GM23338 (cell line): ENCODE measurements at regions not wholly inside any gene's neighbourhood (a gene's known extent, or its start where the extent isn't known, plus 50 kb on each side); places are given as distances from the start of the nearest gene placed in this dataset.

ENCODE experiments used
- ATAC-seq: fragments of 200-7000 bp; cut with Tn5 transposase; 3 replicates; pipeline ENCODE4 v1.9.1; 2020
- DNase-seq: peaks from one replicate; pipeline ENCODE4 v3.0.0-alpha.2; 2015; ENCODE audit warnings: low spot score
- H2AFZ ChIP-seq: fragments of 200-600 bp; sonication (generic); 2 replicates; pipeline ENCODE4 v1.8.0; 2016; ENCODE audit warnings: antibody characterized with exemption, mild to moderate bottlenecking, moderate library complexity
- H3F3A ChIP-seq: fragments of 200-600 bp; sonication (generic); replicated peaks from 2 replicates; pipeline ENCODE4 v1.8.0; 2017; ENCODE audit warnings: antibody characterized with exemption, mixed run types, low read depth
- H3K27ac ChIP-seq: fragments of 200-600 bp; sonication (generic); 2 replicates; pipeline ENCODE4 v1.6.1; 2016; ENCODE audit warnings: low read depth
- H3K27me3 ChIP-seq: fragments of 200-600 bp; sonication (generic); 2 replicates; pipeline ENCODE4 v1.8.0; 2016; ENCODE audit warnings: mild to moderate bottlenecking, mixed run types, moderate library complexity; ENCODE audit not compliant: insufficient read depth
- H3K36me3 ChIP-seq: fragments of 200-600 bp; sonication (generic); 2 replicates; pipeline ENCODE4 v1.8.0; 2016; ENCODE audit warnings: mild to moderate bottlenecking; ENCODE audit not compliant: insufficient read depth
- H3K4me1 ChIP-seq: fragments of 200-600 bp; sonication (generic); 2 replicates; pipeline ENCODE4 v1.8.0; 2016; ENCODE audit warnings: mild to moderate bottlenecking, moderate library complexity; ENCODE audit not compliant: insufficient read depth
- H3K4me2 ChIP-seq: fragments of 200-600 bp; sonication (generic); 2 replicates; pipeline ENCODE4 v1.7.1; 2017; ENCODE audit warnings: mixed run types
- H3K4me3 ChIP-seq: fragments of 200-600 bp; sonication (generic); 2 replicates; pipeline ENCODE4 v1.6.1; 2016; ENCODE audit warnings: mixed run types
- H3K79me2 ChIP-seq: fragments of 200-600 bp; sonication (generic); replicated peaks from 2 replicates; pipeline ENCODE4 v1.8.0; 2017; ENCODE audit warnings: mild to moderate bottlenecking; ENCODE audit not compliant: insufficient read depth
- H3K9me2 ChIP-seq: fragments of 200-600 bp; sonication (generic); 2 replicates; pipeline ENCODE4 v1.8.0; 2017; ENCODE audit not compliant: insufficient read depth
- H4K20me1 ChIP-seq: fragments of 200-600 bp; sonication (generic); replicated peaks from 2 replicates; pipeline ENCODE4 v1.8.0; 2017; ENCODE audit warnings: mild to moderate bottlenecking; ENCODE audit not compliant: insufficient read depth
- H3K27ac Mint-ChIP-seq: 2 replicates; pipeline ENCODE4 v1.8.0; 2020; ENCODE audit warnings: inconsistent platforms, mild to moderate bottlenecking, moderate library complexity, mixed read lengths
- H3K27me3 Mint-ChIP-seq: 3 replicates; pipeline ENCODE4 v1.8.0; 2022; ENCODE audit warnings: low read depth, mild to moderate bottlenecking, moderate library complexity, mixed read lengths, inconsistent platforms; ENCODE audit not compliant: insufficient read depth, poor library complexity
- H3K36me3 Mint-ChIP-seq: 3 replicates; pipeline ENCODE4 v1.8.0; 2021; ENCODE audit warnings: low read depth, mild to moderate bottlenecking, inconsistent platforms, moderate library complexity, mixed read lengths
- H3K4me1 Mint-ChIP-seq: 3 replicates; pipeline ENCODE4 v1.8.0; 2020; ENCODE audit warnings: mild to moderate bottlenecking, inconsistent platforms, mixed read lengths
- H3K4me3 Mint-ChIP-seq: 3 replicates; pipeline ENCODE4 v1.8.0; 2021; ENCODE audit warnings: moderate library complexity, mild to moderate bottlenecking, inconsistent platforms, mixed read lengths
- H3K9me3 Mint-ChIP-seq: 3 replicates; pipeline ENCODE4 v1.8.0; 2020; ENCODE audit warnings: moderate library complexity, mild to moderate bottlenecking, inconsistent platforms, mixed read lengths
- CREB1 ChIP-seq: fragments of 250-450 bp; sonication (Bioruptor Pico); IDR thresholded peaks from 2 replicates; pipeline ENCODE4 v1.5.0; 2020; ENCODE audit warnings: low read depth, mild to moderate bottlenecking, moderate library complexity
- CTCF ChIP-seq, 2 experiments: fragments of 200-600 bp in 1 of 2; sonication (generic) in 1 of 2; conservative IDR thresholded peaks; 2 replicates each; pipeline versions ENCODE4 v1.5.1 to v1.6.1; 2016 to 2017; ENCODE audit warnings: antibody characterized with exemption in 2 of 2, low read depth in 2 of 2, mild to moderate bottlenecking in 2 of 2, moderate library complexity in 1 of 2
- EZH2 ChIP-seq: fragments of 200-600 bp; sonication (generic); IDR thresholded peaks from one replicate; pipeline ENCODE4 v1.8.0; 2017; ENCODE audit warnings: antibody characterized with exemption, mild to moderate bottlenecking, low read depth; ENCODE audit not compliant: unreplicated experiment
- EZH2phosphoT487 ChIP-seq: fragments of 200-600 bp; sonication (generic); IDR thresholded peaks from one replicate; pipeline ENCODE4 v1.8.1; 2018; ENCODE audit warnings: antibody characterized with exemption; ENCODE audit not compliant: unreplicated experiment
- JUNB ChIP-seq: IDR thresholded peaks from one replicate; pipeline ENCODE4 v1.6.1; 2016; ENCODE audit warnings: antibody characterized with exemption; ENCODE audit not compliant: unreplicated experiment
- NANOG ChIP-seq: IDR thresholded peaks from 2 replicates; pipeline ENCODE4 v1.6.1; 2016; ENCODE audit warnings: antibody characterized with exemption, borderline replicate concordance
- POLR2AphosphoS5 ChIP-seq: IDR thresholded peaks from 2 replicates; pipeline ENCODE4 v1.6.1; 2016; ENCODE audit warnings: antibody characterized with exemption, low read depth
- STAT1 ChIP-seq: IDR thresholded peaks from one replicate; pipeline ENCODE4 v1.6.1; 2016; ENCODE audit warnings: antibody characterized with exemption; ENCODE audit not compliant: unreplicated experiment
- ZNF331 ChIP-seq: fragments of 250-450 bp; sonication (Bioruptor Pico); IDR thresholded peaks from 2 replicates; pipeline ENCODE4 v1.5.0; 2020; ENCODE audit warnings: low read depth, mild to moderate bottlenecking, moderate library complexity
- ZNF462 ChIP-seq: fragments of 250-450 bp; sonication (Bioruptor Pico); IDR thresholded peaks from 2 replicates; pipeline ENCODE4 v1.5.0; 2020; ENCODE audit warnings: mild to moderate bottlenecking, moderate library complexity
- TF ChIP-seq, protein P1 (sequence below): IDR thresholded peaks from 2 replicates; pipeline ENCODE4 v1.6.1; 2016; ENCODE audit warnings: antibody characterized with exemption

GRCh38 chr14:38837343-38838048, 265.5 kb downstream of the SEC23A start:
- no peaks in the 10 kb centered on the region for H4K20me1 ChIP-seq
- TF ChIP-seq EZH2phosphoT487: no peak
- no peak for TF ChIP-seq CREB1
- no peak for TF ChIP-seq STAT1
- TF ChIP-seq, protein P1, sequence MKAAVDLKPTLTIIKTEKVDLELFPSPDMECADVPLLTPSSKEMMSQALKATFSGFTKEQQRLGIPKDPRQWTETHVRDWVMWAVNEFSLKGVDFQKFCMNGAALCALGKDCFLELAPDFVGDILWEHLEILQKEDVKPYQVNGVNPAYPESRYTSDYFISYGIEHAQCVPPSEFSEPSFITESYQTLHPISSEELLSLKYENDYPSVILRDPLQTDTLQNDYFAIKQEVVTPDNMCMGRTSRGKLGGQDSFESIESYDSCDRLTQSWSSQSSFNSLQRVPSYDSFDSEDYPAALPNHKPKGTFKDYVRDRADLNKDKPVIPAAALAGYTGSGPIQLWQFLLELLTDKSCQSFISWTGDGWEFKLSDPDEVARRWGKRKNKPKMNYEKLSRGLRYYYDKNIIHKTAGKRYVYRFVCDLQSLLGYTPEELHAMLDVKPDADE: no peak
- TF ChIP-seq CTCF (conservative IDR thresholded peaks at IDR 0.05; ENCODE audit: low read depth in 2 of 2): no peak
- TF ChIP-seq NANOG: no peak
- no peak for TF ChIP-seq EZH2
- no peak for TF ChIP-seq POLR2AphosphoS5
- no peak for TF ChIP-seq ZNF462
- no peak for TF ChIP-seq ZNF331
- no peak for TF ChIP-seq JUNB
- no peak for DNase-seq

More at GRCh38 chr14:38837343-38838048, 265.5 kb downstream of the SEC23A start:
- no peak overlapping the region for H3K27ac Mint-ChIP-seq
- Histone ChIP-seq H3K4me1 (peaks cover 8% of the 10 kb centered on the region; the same call in 1 of the 2 replicates), H3K4me2 (no peak overlapping the region), H2AFZ (peak overlapping the region; percentile 86), H3K4me3 (no peak overlapping the region), H3K79me2 (no peaks in the 10 kb centered on the region), H3K27me3 (no peaks in the 10 kb centered on the region), H3K27ac (no peak overlapping the region), H3K9me2 (0 out of 2 replicates have a peak, but pooled peaks cover under 1% of the 10 kb centered on the region), H3F3A (no peaks in the 10 kb centered on the region), H3K36me3 (no peaks in the 10 kb centered on the region)
- peaks cover 4% of the 10 kb centered on the region for H3K27me3 Mint-ChIP-seq
- 0 out of 3 replicates have a peak, but pooled peaks cover 2% of the 10 kb centered on the region for H3K9me3 Mint-ChIP-seq
- peak; percentile 31; the same call in 2 of the 3 replicates for ATAC-seq
- H3K4me1 Mint-ChIP-seq: peaks cover 17% of the 10 kb centered on the region
- no peak overlapping the region for H3K4me3 Mint-ChIP-seq
- no peaks in the 10 kb centered on the region; the same call in 2 of the 3 replicates for H3K36me3 Mint-ChIP-seq
